Thyroid gland (tissue), 4 donors: ENCODE measurements at regions not wholly inside any gene's neighbourhood (a gene's known extent, or its start where the extent isn't known, plus 50 kb on each side); places are given as distances from the start of the nearest gene placed in this dataset.

Experiments
- DNase-seq, 2 donors: peaks; one replicate each; pipeline ENCODE4 v3.0.0-alpha.2; 2019
- H3K27ac ChIP-seq, 3 donors: fragments of 200-600 bp; sonication (generic); 1 replicate in 2 of 3; 2 replicates in 1 of 3; pipeline ENCODE4 v1.5.1; 2016 to 2019; ENCODE audit warnings: mild to moderate bottlenecking in 1 of 3, moderate library complexity in 1 of 3
- H3K27me3 ChIP-seq: fragments of 200-600 bp; sonication (generic); one replicate; pipeline ENCODE4 v1.5.1; 2019
- H3K36me3 ChIP-seq, 2 donors: fragments of 200-600 bp; sonication (generic); one replicate each; pipeline ENCODE4 v1.5.1; 2016 to 2019
- H3K4me1 ChIP-seq, 2 donors: fragments of 200-600 bp; sonication (generic); one replicate each; pipeline ENCODE4 v1.5.1; 2017 to 2019
- H3K4me3 ChIP-seq, 3 donors: fragments of 200-600 bp; sonication (generic); replicated peaks in 1 of 3; 1 replicate in 2 of 3; 2 replicates in 1 of 3; pipeline ENCODE4 v1.5.1; 2016; ENCODE audit warnings: mild to moderate bottlenecking in 1 of 3
- H3K9me3 ChIP-seq: fragments of 200-600 bp; sonication (generic); one replicate; pipeline ENCODE4 v1.5.1; 2017
- CTCF ChIP-seq, 6 experiments: fragments of 200-600 bp in 3 of 6; fragments of 450-650 bp in 3 of 6; sonication (generic) in 3 of 6; IDR thresholded peaks; one replicate each; pipeline ENCODE4 v1.5.1; 2016 to 2019; ENCODE audit warnings: antibody characterized with exemption in 6 of 6, mild to moderate bottlenecking in 2 of 6, inconsistent platforms in 1 of 6, moderate library complexity in 1 of 6
- POLR2A ChIP-seq, 2 donors: fragments of 450-650 bp; IDR thresholded peaks; one replicate each; pipeline ENCODE4 v1.6.1; 2017; ENCODE audit warnings: antibody characterized with exemption in 2 of 2, mild to moderate bottlenecking in 2 of 2, moderate library complexity in 1 of 2
- WGBS, 2 donors: methylation state at CpG; one replicate each; pipeline ENCODE4 v1.1.5; 2017; 5-methylcytosine and 5-hydroxymethylcytosine counted together
- intact Hi-C: fragments of 100-400 bp; cut with DNase I; formaldehyde crosslinking; loops from one replicate; pipeline ENCODE4 v1.15.1; 2023

- H3K27me3 ChIP-seq: no peaks in the 10 kb centered on the region
- H3K4me3 ChIP-seq: no peak overlapping the region
Measured at GRCh38 chr12:125245581-125246557, 180.6 kb downstream of the AACS start.

GRCh38 chr12:125247477-125247876, 182.2 kb downstream of the AACS start:
- WGBS, 2 donors: 91 to 95% methylated on average over 7 of the region's 7 CpGs

More at GRCh38 chr12:125245581-125246557, 180.6 kb downstream of the AACS start:
- no peak for DNase-seq
- TF ChIP-seq CTCF (IDR thresholded peaks at IDR 0.05) (no peak), POLR2A (IDR thresholded peaks at IDR 0.05) (no peak)
- H3K9me3 ChIP-seq: no peaks in the 10 kb centered on the region
- WGBS, 2 donors: 51 to 56% methylated on average over 18 to 19 of the region's 21 CpGs
- H3K27ac ChIP-seq: no peak overlapping the region
- H3K4me1 ChIP-seq: no peaks in the 10 kb centered on the region
- intact Hi-C loops: no loop called here
- no peaks in the 10 kb centered on the region for H3K36me3 ChIP-seq

GRCh38 chr12:125249066-125249824, 184.0 kb downstream of the AACS start:
- Histone ChIP-seq H3K9me3 (no peaks in the 10 kb centered on the region), H3K27me3 (no peaks in the 10 kb centered on the region), H3K27ac (no peak overlapping the region), H3K4me3 (no peak overlapping the region), H3K36me3 (no peaks in the 10 kb centered on the region), H3K4me1 (no peaks in the 10 kb centered on the region)
- TF ChIP-seq CTCF (IDR thresholded peaks at IDR 0.05) (no peak), POLR2A (IDR thresholded peaks at IDR 0.05) (no peak)
- 75 to 80% methylated on average over 13 of the region's 13 CpGs for WGBS, 2 donors
- intact Hi-C loops: no loop called here
- DNase-seq: no peak

More at GRCh38 chr12:125247477-125247876, 182.2 kb downstream of the AACS start:
- DNase-seq: no peak
- Histone ChIP-seq H3K9me3 (no peaks in the 10 kb centered on the region), H3K36me3 (no peaks in the 10 kb centered on the region), H3K4me1 (no peaks in the 10 kb centered on the region), H3K4me3 (no peak overlapping the region), H3K27me3 (no peaks in the 10 kb centered on the region), H3K27ac (no peak overlapping the region)
- no peak for TF ChIP-seq POLR2A (IDR thresholded peaks at IDR 0.05)
- no peak for TF ChIP-seq CTCF (IDR thresholded peaks at IDR 0.05)
- intact Hi-C loops: no loop called here

GRCh38 chr12:125249932-125250331, 184.7 kb downstream of the AACS start:
- WGBS, 2 donors: 79 to 80% methylated on average over 5 to 7 of the region's 7 CpGs
- H3K4me1 ChIP-seq: no peaks in the 10 kb centered on the region
- H3K36me3 ChIP-seq: no peaks in the 10 kb centered on the region
- H3K4me3 ChIP-seq: no peak overlapping the region
- H3K27ac ChIP-seq: no peak overlapping the region
- no peaks in the 10 kb centered on the region for H3K27me3 ChIP-seq
- no peaks in the 10 kb centered on the region for H3K9me3 ChIP-seq
- TF ChIP-seq POLR2A (IDR thresholded peaks at IDR 0.05) (no peak), CTCF (IDR thresholded peaks at IDR 0.05) (no peak)
- no peak for DNase-seq
- intact Hi-C loops: no loop called here
